Neural progenitor cell (in vitro differentiated cells): ENCODE measurements at regions not wholly inside any gene's neighbourhood (a gene's known extent, or its start where the extent isn't known, plus 50 kb on each side); places are given as distances from the start of the nearest gene placed in this dataset.

Experiments
- CTCF ChIP-seq: fragments of 200-600 bp; sonication (generic); IDR thresholded peaks from 2 replicates; pipeline ENCODE4 v1.5.1; 2017; ENCODE audit warnings: antibody characterized with exemption, mild to moderate bottlenecking
- EZH2 ChIP-seq: fragments of 200-600 bp; sonication (generic); IDR thresholded peaks from 2 replicates; pipeline ENCODE4 v1.6.1; 2017; ENCODE audit warnings: antibody characterized with exemption, mild to moderate bottlenecking, moderate library complexity
- EZH2phosphoT487 ChIP-seq: fragments of 200-600 bp; sonication (generic); IDR thresholded peaks from 2 replicates; pipeline ENCODE4 v1.6.1; 2017; ENCODE audit warnings: antibody characterized with exemption

GRCh38 chrX:5656544-5656943 is 572.1 kb downstream of the NLGN4X start:
- no peak for TF ChIP-seq EZH2phosphoT487
- TF ChIP-seq CTCF = no peak
- no peak for TF ChIP-seq EZH2
